SK-N-SH (cell line): ENCODE measurements at regions not wholly inside any gene's neighbourhood (a gene's known extent, or its start where the extent isn't known, plus 50 kb on each side); places are given as distances from the start of the nearest gene placed in this dataset.

Experiments used
- EZH2phosphoT487 ChIP-seq: fragments of 200-600 bp; sonication (generic); IDR thresholded peaks from 2 replicates; pipeline ENCODE4 v1.6.1; 2017; ENCODE audit warnings: low read depth, mixed run types, mild to moderate bottlenecking, antibody characterized with exemption, moderate library complexity, borderline replicate concordance
- GABPA ChIP-seq: IDR thresholded peaks from 2 replicates; pipeline ENCODE4 v1.4.0; 2012; ENCODE audit warnings: low read depth, mild to moderate bottlenecking
- MXI1 ChIP-seq: IDR thresholded peaks from 2 replicates; pipeline ENCODE4 v1.6.1; 2012; ENCODE audit warnings: mild to moderate bottlenecking, low read depth, low read length, improper control_type of control experiment
- POLR2AphosphoS5 ChIP-seq: IDR thresholded peaks from 2 replicates; pipeline ENCODE4 v1.6.1; 2012; ENCODE audit warnings: low read depth, low read length
- RFX5 ChIP-seq: IDR thresholded peaks from 2 replicates; pipeline ENCODE4 v1.6.1; 2012; ENCODE audit warnings: mild to moderate bottlenecking, improper control_type of control experiment, low read length
- SIN3A ChIP-seq: IDR thresholded peaks from 2 replicates; pipeline ENCODE4 v1.6.1; 2012; ENCODE audit warnings: low read depth, mild to moderate bottlenecking, low read length, moderate library complexity, borderline replicate concordance
- TAF1 ChIP-seq: IDR thresholded peaks from 2 replicates; pipeline ENCODE4 v1.6.1; 2012; ENCODE audit warnings: low read depth, mild to moderate bottlenecking, low read length, moderate library complexity, borderline replicate concordance
- TF ChIP-seq, protein P1 (sequence below): fragments of 200-600 bp; sonication (generic); IDR thresholded peaks from 2 replicates; pipeline ENCODE4 v1.6.1; 2017; ENCODE audit warnings: antibody characterized with exemption, mild to moderate bottlenecking, moderate library complexity
- TF ChIP-seq, protein P2 (sequence below): IDR thresholded peaks from 2 replicates; pipeline ENCODE4 v1.6.1; 2012; ENCODE audit warnings: mild to moderate bottlenecking, low read depth, low read length, moderate library complexity
- TF ChIP-seq, protein P3 (sequence below): IDR thresholded peaks from 2 replicates; pipeline ENCODE4 v1.4.0; 2012; ENCODE audit warnings: low read depth

DNA sequence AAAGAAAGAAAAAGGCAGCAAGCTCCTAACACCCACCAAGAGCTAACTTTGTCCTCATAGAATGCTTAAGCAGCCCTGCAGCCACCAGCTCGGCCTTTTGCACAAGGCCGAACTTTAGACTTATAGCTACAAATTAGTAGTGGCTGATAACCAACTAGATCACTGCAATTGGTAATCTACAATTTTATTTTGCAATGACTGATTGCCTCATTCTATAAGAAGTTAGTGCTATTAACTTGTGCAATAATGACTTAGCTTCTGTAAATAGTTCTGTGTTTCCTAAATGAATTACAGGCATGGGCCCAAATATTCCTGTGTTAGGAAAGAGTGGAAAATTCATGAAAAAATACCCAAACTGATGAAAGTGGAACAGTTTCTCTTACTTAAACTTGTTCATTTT, 284.8 kb upstream of the CFAP20DC start:
- TF ChIP-seq RFX5 (no peak), EZH2phosphoT487 (no peak), SIN3A (no peak), GABPA (no peak), POLR2AphosphoS5 (no peak), MXI1 (no peak), TAF1 (no peak)
- TF ChIP-seq, protein P1, sequence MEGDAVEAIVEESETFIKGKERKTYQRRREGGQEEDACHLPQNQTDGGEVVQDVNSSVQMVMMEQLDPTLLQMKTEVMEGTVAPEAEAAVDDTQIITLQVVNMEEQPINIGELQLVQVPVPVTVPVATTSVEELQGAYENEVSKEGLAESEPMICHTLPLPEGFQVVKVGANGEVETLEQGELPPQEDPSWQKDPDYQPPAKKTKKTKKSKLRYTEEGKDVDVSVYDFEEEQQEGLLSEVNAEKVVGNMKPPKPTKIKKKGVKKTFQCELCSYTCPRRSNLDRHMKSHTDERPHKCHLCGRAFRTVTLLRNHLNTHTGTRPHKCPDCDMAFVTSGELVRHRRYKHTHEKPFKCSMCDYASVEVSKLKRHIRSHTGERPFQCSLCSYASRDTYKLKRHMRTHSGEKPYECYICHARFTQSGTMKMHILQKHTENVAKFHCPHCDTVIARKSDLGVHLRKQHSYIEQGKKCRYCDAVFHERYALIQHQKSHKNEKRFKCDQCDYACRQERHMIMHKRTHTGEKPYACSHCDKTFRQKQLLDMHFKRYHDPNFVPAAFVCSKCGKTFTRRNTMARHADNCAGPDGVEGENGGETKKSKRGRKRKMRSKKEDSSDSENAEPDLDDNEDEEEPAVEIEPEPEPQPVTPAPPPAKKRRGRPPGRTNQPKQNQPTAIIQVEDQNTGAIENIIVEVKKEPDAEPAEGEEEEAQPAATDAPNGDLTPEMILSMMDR = no peak
- TF ChIP-seq, protein P2, sequence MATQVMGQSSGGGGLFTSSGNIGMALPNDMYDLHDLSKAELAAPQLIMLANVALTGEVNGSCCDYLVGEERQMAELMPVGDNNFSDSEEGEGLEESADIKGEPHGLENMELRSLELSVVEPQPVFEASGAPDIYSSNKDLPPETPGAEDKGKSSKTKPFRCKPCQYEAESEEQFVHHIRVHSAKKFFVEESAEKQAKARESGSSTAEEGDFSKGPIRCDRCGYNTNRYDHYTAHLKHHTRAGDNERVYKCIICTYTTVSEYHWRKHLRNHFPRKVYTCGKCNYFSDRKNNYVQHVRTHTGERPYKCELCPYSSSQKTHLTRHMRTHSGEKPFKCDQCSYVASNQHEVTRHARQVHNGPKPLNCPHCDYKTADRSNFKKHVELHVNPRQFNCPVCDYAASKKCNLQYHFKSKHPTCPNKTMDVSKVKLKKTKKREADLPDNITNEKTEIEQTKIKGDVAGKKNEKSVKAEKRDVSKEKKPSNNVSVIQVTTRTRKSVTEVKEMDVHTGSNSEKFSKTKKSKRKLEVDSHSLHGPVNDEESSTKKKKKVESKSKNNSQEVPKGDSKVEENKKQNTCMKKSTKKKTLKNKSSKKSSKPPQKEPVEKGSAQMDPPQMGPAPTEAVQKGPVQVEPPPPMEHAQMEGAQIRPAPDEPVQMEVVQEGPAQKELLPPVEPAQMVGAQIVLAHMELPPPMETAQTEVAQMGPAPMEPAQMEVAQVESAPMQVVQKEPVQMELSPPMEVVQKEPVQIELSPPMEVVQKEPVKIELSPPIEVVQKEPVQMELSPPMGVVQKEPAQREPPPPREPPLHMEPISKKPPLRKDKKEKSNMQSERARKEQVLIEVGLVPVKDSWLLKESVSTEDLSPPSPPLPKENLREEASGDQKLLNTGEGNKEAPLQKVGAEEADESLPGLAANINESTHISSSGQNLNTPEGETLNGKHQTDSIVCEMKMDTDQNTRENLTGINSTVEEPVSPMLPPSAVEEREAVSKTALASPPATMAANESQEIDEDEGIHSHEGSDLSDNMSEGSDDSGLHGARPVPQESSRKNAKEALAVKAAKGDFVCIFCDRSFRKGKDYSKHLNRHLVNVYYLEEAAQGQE = no peak
- TF ChIP-seq, protein P3, sequence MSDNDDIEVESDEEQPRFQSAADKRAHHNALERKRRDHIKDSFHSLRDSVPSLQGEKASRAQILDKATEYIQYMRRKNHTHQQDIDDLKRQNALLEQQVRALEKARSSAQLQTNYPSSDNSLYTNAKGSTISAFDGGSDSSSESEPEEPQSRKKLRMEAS = no peak
